ENCODE measurements at regions not wholly inside any gene's neighbourhood (a gene's known extent, or its start where the extent isn't known, plus 50 kb on each side); places are given as distances from the start of the nearest gene placed in this dataset.

GRCh38 chr1:112040891-112041740, 51.6 kb upstream of the KCND3 start:
- DNase-seq: no peak

DNA sequence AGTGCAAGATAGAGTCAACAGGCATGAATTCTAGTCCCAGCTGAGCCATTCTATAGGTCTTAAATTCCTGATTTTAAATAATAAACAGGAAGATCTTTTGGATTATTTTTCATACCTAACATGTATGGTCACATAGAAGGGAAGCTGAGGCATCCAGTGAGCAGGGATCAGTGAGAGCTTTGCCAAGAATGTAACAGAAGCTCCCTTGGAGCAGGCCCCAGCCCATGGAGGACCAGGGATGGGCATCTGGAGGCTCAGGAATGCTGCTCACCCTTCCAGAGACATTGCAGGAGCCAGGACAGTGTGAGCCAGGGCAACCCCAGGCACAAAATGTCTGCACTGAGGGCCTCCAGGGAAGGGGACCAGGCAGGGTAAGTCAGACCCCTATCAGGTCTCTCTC, 54.4 kb upstream of the KCND3 start:
- DNase-seq: no peak

GRCh38 chr1:112044745-112045144, 55.3 kb upstream of the KCND3 start:
- DNase-seq: no peak

DNA sequence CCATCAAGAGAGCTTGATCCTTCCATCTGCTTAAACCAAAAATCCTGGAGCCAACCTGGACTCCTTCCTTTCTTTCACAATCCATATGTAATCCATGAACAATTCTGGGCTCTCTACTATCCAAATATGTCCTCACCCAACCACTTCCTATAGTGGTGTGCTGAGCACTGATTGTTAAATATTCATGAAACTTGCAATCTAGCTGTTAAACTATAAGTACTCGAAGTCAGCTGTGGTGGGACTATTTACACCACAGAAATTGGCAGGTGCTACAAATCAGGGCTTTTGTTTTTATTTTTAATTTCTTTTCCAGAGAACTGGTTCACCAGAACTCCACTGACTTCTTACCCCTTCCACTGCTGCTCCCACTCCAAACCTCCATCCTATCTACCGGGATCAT, 57.2 kb upstream of the KCND3 start:
- DNase-seq: no peak

GRCh38 chr1:112048421-112048820, 59.0 kb upstream of the KCND3 start:
- DNase-seq: no peak

DNA sequence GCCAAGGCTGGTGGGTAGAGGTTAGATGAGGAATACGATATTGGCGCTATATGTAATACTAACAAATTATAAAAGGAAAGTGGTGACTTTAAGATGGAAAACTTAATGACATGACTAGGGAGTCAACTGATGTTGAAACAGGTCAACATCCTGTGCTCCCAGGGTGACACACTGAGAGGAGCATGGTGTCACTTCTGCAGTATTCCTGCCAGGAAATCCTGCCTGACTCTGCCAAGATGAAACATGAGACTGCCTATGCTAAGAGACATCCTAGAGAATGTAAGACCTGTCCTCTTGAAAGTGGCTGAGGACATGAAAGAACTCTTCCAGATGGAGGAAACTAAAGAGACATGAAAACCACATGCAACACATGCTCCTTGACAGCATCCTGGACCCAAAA, 65.0 kb upstream of the KCND3 start:
- no peak for DNase-seq

DNA sequence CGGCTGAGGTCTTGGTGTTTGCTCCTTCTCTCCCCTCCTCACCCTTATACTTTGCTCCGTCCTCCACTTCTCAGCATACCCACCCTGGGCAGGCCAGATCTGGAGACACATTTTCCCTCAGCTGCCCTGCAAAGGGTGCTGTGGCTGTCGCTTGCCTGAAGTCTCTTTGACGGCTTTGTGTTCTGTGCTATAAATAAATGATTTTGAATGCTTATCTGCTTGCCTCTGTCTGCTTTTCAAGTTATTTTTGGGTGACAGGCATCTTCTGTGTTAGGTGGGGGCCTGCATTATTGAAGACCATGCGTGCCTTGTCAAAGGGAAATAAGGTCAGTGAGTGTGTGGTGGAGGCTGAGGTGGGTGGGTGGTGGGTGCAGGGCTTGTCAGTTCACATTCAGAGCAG, 66.9 kb upstream of the KCND3 start:
- DNase-seq: no peak

- DNase-seq: no peak
Measured at GRCh38 chr1:112057736-112058135, 68.3 kb upstream of the KCND3 start.

DNA sequence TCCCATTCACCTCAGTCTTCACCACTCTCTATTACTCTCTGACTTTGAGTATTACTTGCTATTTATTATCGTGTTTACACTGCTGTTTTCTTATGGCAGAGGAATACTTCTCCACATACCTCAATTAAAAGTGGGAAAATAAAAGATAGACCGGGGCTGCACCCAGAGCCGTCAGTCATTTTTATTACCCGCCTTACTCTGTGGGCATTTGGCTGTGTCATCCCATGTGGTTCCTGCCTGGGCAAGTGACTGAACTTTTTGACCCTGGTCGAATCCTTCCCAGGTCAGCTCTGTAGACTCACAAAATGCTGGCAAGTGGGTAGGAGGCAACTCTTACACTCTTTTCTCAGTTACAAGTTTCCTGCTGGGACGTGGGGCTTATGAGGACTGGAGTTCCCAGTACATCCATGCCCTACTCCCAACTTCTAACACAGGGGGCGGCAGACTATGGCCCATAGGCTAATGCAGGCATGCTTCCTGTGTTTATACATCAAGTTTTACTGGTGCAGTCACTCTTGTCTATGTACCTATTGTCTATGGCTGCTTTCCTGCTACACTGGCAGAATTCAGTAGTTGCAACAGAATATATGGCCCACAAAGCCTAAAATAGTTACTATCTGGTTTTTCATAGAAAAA, 69.5 kb upstream of the KCND3 start:
- no peak for DNase-seq

DNA sequence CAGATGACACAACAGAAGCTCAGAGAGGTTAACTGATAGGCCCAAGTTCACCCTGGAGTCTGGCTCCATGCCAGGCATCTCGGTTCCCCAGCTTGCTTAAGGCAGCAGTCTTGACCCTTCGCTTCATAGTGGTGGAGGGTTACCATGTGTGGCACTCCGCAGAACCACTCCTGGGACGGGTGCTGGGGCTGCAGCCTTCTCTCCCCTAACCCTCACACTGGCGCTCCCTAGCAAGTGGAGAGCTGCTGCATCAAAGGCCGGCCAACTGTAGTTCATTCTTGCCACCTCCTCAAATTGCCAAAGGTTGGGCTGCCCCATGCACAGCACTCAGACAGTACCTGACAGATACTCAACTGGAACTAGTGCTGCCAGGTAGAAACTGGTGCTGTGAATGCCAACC, 70.2 kb upstream of the KCND3 start:
- no peak for DNase-seq

DNA sequence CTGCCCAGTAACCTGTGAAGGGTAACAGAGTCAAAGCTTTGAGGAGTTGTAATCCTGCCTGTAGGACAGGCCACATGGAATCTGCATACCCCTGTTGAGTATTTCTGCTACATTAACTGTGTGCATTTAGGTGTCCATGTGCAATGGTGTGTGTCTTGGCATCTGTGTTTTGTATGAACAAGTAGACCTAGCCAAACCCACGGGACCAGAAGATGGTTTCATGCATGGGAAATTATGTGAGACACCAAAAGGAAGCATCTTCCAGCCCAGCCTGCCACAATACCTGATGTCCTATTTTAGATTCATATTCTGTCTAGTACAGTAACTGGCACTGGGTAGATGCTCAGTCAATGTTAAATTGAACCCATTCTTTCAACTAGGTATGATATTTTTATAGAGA, 70.8 kb upstream of the KCND3 start:
- no peak for DNase-seq

DNA sequence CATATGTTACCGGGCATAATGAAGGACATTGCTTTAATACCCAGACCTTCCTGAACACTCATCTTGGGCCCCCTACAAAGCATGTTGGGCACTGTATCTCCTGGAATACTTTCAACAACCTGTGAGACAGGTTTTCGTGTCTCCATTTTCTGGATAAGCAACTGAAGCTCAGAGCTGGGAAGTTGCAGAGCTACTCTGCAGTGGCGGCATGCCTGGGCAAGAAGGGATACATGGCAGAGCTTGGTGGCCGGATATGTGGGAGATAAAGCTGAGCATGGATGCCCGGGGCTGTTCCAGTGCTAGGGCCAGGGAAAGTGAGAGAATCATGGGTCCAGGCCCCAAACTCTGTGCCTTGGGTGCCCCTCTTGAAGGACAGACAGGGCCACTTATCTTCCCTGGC, 71.6 kb upstream of the KCND3 start:
- no peak for DNase-seq

DNA sequence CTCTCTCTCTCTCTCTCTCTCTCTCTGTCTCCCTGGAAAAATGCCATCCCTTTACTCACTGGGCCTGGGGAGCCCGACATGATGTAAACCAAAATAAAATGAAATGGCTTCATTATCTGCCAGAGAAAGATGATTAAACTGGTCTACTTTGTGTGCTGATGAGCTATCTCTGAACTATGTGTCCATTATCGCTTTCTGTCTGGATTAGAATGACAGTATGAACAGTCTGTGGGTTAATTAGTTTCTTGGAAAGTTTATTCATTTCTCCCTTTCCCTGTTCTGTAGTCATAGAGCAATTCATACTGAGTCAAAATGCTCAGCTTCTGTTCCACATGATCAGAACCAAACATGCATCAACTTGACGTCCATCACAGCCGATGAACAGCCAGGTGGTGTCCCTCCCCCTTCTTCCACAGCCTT, 72.4 kb upstream of the KCND3 start:
- DNase-seq: no peak

DNA sequence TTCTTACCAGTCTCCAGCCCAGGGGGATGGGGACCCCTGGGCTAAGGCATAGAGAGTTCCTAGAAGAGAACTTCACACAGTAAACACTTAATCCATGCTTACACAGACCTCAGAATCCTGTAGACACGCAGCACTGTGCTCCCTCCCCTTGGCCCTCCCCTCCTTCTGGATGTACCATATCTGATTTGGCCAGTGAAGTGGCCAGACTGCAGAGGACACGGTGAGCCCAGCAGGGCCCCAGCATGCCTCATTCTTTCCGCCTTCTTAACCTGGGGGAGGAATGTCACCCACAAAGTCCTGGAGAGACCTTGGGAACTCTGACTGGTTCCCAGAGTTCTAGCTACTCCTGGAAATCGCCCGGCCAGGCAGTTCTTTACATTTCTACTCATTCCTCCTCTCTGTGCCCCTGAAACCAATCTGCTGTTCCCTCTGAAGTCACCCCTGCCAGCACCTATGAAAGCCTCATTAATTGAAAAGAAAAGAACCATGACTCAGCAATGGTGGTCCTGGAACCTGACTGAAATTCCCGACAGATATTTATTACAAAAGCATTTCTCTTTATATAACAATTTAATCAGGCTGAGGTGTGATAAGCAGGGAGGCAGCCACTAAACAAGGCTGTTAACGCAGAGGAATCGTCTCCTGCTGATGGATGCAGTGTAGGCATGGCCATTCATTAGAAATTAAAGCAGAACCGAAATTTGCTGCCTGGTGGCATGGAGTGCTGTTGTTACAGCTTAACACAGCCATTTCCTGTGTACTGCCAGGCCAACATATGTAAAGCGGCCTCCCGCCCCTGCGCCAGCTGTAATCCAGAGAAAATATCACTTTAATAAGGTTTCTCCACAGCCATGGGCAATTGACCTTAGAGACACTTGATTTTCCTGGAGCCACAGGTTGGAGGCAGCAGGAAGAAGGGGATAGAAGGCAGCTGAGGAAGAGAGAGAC, 74.6 kb upstream of the KCND3 start:
- DNase-seq: no peak

DNA sequence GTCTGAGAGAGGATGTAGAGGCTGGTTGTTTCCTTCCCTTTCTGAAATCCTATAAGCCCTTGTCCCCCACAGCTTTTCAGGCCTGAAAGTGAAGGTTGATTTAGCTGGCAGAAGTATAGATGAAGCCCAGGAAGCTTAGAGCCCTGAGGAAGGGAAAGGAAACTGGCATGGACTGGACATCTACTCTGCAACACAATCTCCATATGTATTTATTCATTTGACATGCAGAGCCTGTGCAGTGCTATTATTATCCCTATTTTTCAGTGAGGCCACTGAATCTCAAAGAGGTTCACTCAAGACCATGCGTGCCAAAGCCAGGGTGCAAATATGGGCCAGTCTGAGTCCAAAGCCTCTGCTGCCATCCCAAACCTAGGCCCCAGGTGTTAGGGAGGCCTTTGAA, 78.5 kb upstream of the KCND3 start:
- DNase-seq: no peak

- DNase-seq: no peak
Measured at GRCh38 chr1:112070677-112071076, 81.2 kb upstream of the KCND3 start.

DNA sequence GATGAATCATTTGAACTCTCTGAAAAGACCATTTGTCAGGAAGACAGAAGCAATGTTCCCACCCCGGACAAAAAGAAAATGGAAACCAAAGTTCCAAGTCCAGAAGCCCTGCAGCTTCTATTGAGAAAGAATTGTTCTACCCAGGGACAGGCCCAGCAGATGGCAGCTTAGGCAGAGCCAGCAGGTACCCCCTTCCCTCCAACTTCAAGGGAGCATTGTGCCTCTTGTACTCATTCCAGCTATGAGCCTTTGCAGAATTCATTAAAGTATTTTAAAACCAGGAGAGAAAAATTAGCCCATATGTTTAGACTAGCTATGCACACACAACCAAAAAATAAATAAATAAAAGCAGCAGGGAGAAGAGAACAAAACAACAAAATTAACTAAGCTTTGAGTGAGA, 85.2 kb upstream of the KCND3 start:
- DNase-seq: no peak

- no peak for DNase-seq
Measured at GRCh38 chr1:112075566-112075965, 86.1 kb upstream of the KCND3 start.

- DNase-seq: no peak
Measured at GRCh38 chr1:112079446-112079845, 90.0 kb upstream of the KCND3 start.

GRCh38 chr1:112083487-112083886, 94.0 kb upstream of the KCND3 start:
- DNase-seq: peak; percentile 3 to 26

- no peak for DNase-seq
Measured at GRCh38 chr1:112092656-112093371, 103.3 kb upstream of the KCND3 start.

DNA sequence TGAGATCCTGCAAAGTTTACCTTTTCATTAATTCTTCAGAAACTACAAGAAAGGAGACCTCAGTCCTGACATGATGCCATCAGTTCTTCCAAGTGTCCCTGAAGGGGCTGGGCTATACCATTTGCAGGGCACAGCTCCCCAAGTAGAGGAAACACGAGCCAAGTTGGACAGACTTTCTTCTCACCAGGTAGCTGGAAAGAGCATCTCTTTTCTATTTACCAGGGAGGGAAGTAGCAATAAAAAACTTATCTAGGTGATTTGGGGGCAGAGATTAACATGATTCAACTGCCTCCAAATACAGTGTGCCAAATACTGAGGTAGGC, 103.9 kb upstream of the KCND3 start:
- no peak for DNase-seq

- no peak for DNase-seq
Measured at GRCh38 chr1:112099979-112100378, 110.5 kb upstream of the KCND3 start.

Data from Kasumi-1 (cell line).